Endothelial cell of umbilical vein (primary cell): ENCODE measurements at regions not wholly inside any gene's neighbourhood (a gene's known extent, or its start where the extent isn't known, plus 50 kb on each side); places are given as distances from the start of the nearest gene placed in this dataset.

Experiments used
- BruUV-seq: library from RNA; stranded (reverse); fragments of 400-500 nt; replicated peaks from 2 replicates; lab custom pipeline; 2021; lab: Mats Ljungman, UMichigan
- CTCF ChIA-PET: fragments of 300-600, 350-600 bp; sonication (Branson Sonifier 250); formaldehyde crosslinking; loops from one replicate; lab custom pipeline; 2021; ENCODE audit warnings: antibody characterized with exemption, inconsistent platforms; lab: Charles Lee
- POLR2A ChIA-PET: fragments of 300-600, 350-600 bp; sonication (Branson Sonifier 250); formaldehyde crosslinking; loops from one replicate; lab custom pipeline; 2021; ENCODE audit warnings: antibody characterized with exemption, inconsistent platforms; lab: Charles Lee
- DNase-seq: peaks from one replicate; pipeline ENCODE4 v3.0.0-alpha.2; 2011; ENCODE audit warnings: low read depth, low spot score
- FAIRE-seq: peaks from 2 replicates; lab custom pipeline; 2011; peaks lifted over from hg19 to GRCh38; lab: Jason Lieb, UNC
- H2AFZ ChIP-seq: 2 replicates; pipeline ENCODE4 v1.6.0; 2012; ENCODE audit warnings: low read depth, low read length, control low read depth, inconsistent platforms
- H3K27ac ChIP-seq: 2 replicates; pipeline ENCODE4 v1.5.1; 2011; ENCODE audit warnings: low read depth, mild to moderate bottlenecking, control low read depth, low read length, moderate library complexity; ENCODE audit not compliant: insufficient read depth
- H3K27me3 ChIP-seq, 2 experiments: 2 replicates each; pipeline versions ENCODE4 v1.6.0 to v1.6.1; 2011; ENCODE audit warnings: low read length in 2 of 2, mixed read lengths in 1 of 2; ENCODE audit not compliant: control insufficient read depth in 2 of 2, insufficient read depth in 2 of 2
- H3K36me3 ChIP-seq, 2 experiments: 2 replicates in 1 of 2; 3 replicates in 1 of 2; pipeline ENCODE4 v1.5.1; 2011; ENCODE audit warnings: low read length in 2 of 2, mild to moderate bottlenecking in 1 of 2, moderate library complexity in 1 of 2; ENCODE audit not compliant: control insufficient read depth in 2 of 2, insufficient read depth in 2 of 2; ENCODE audit errors: extremely low read depth in 1 of 2
- H3K4me1 ChIP-seq: 3 replicates; pipeline ENCODE4 v1.5.1; 2011; ENCODE audit warnings: mild to moderate bottlenecking, low read length; ENCODE audit not compliant: control insufficient read depth, insufficient read depth; ENCODE audit errors: extremely low read depth
- H3K4me2 ChIP-seq: 2 replicates; pipeline ENCODE4 v1.6.1; 2011; ENCODE audit warnings: low read length, control low read depth, mixed read lengths; ENCODE audit not compliant: insufficient read depth
- H3K4me3 ChIP-seq, 3 experiments: fragments of 200-600 bp in 1 of 3; sonication (generic), shearing (Covaris generic) in 1 of 3; replicated peaks in 1 of 3; 2 replicates each; pipeline ENCODE4 v1.5.1; 2011 to 2016; ENCODE audit warnings: control low read depth in 3 of 3, low read length in 3 of 3, mild to moderate bottlenecking in 2 of 3, inconsistent platforms in 1 of 3, low read depth in 1 of 3, moderate library complexity in 1 of 3; ENCODE audit not compliant: insufficient read depth in 1 of 3
- H3K79me2 ChIP-seq: 2 replicates; pipeline ENCODE4 v1.6.0; 2012; ENCODE audit warnings: low read length, inconsistent platforms; ENCODE audit not compliant: control insufficient read depth, insufficient read depth
- H3K9ac ChIP-seq: replicated peaks from 2 replicates; pipeline ENCODE3; 2011; ENCODE audit warnings: low read length, control low read depth; ENCODE audit not compliant: insufficient read depth; ENCODE audit errors: extremely low read depth
- H3K9me1 ChIP-seq: replicated peaks from 3 replicates; pipeline ENCODE4 v1.6.0; 2011; ENCODE audit warnings: mild to moderate bottlenecking, low read length; ENCODE audit not compliant: control insufficient read depth, insufficient read depth; ENCODE audit errors: extremely low read depth
- H3K9me3 ChIP-seq: replicated peaks from 2 replicates; pipeline ENCODE4 v1.5.1; 2012; ENCODE audit warnings: low read length, inconsistent platforms; ENCODE audit not compliant: control insufficient read depth, insufficient read depth
- H4K20me1 ChIP-seq: replicated peaks from 2 replicates; pipeline ENCODE3; 2011; ENCODE audit warnings: mild to moderate bottlenecking, low read length; ENCODE audit not compliant: control insufficient read depth, insufficient read depth; ENCODE audit errors: extremely low read depth
- EZH2 ChIP-seq: IDR thresholded peaks from 2 replicates; pipeline ENCODE4 v1.6.1; 2012; ENCODE audit warnings: borderline replicate concordance, low read depth, mild to moderate bottlenecking, moderate library complexity, low read length, inconsistent platforms; ENCODE audit not compliant: severe bottlenecking
- FOS ChIP-seq: IDR thresholded peaks from 2 replicates; pipeline ENCODE4 v1.6.1; 2011; ENCODE audit warnings: mild to moderate bottlenecking, low read length, moderate library complexity, borderline replicate concordance; ENCODE audit not compliant: insufficient read depth
- GATA2 ChIP-seq: IDR thresholded peaks from 2 replicates; pipeline ENCODE4 v1.7.0; 2011; ENCODE audit warnings: low read depth, mild to moderate bottlenecking, moderate library complexity, mixed read lengths, low read length; ENCODE audit not compliant: insufficient read length, insufficient read depth
- JUN ChIP-seq: IDR thresholded peaks from 2 replicates; pipeline ENCODE4 v1.6.1; 2011; ENCODE audit warnings: borderline replicate concordance, low read depth; ENCODE audit not compliant: insufficient read length, insufficient read depth
- MYC ChIP-seq: IDR thresholded peaks from one replicate; pipeline ENCODE4 v1.6.1; 2011; ENCODE audit warnings: mild to moderate bottlenecking, low read depth, low read length
- POLR2A ChIP-seq: IDR thresholded peaks from 2 replicates; pipeline ENCODE4 v1.6.1; 2012; ENCODE audit warnings: low read depth, mild to moderate bottlenecking, control low read depth, low read length
- POLR2AphosphoS5 ChIP-seq: IDR thresholded peaks from 2 replicates; pipeline ENCODE4 v1.6.1; 2012; ENCODE audit warnings: low read depth, mild to moderate bottlenecking, control low read depth, low read length, moderate library complexity; ENCODE audit not compliant: insufficient read depth
- dilution Hi-C: fragments of 300-500 bp; cut with MboI; formaldehyde crosslinking; loops from one replicate; pipeline ENCODE4 v1.15.0; 2019; ENCODE audit warnings: low sequenced_read_pairs; ENCODE audit not compliant: extremely low pct_ligation_motif_present
- intact Hi-C: fragments of 100-400 bp; cut with micrococcal nuclease; formaldehyde crosslinking; loops from one replicate; pipeline ENCODE4 v1.10.0; 2022
- TF ChIP-seq, protein P1 (sequence below): IDR thresholded peaks from 2 replicates; pipeline ENCODE4 v1.6.1; 2011; ENCODE audit not compliant: insufficient read depth, insufficient read length
- TF ChIP-seq, protein P2 (sequence below), 2 donors: IDR thresholded peaks; 1 replicate in 1 of 2; 2 replicates in 1 of 2; pipeline ENCODE4 v1.5.1; 2011; ENCODE audit warnings: low read length in 2 of 2, mild to moderate bottlenecking in 2 of 2, moderate library complexity in 2 of 2, control low read depth in 1 of 2, inconsistent platforms in 1 of 2, low read depth in 1 of 2; ENCODE audit not compliant: insufficient read depth in 1 of 2; ENCODE audit errors: extremely low read depth in 1 of 2

DNA sequence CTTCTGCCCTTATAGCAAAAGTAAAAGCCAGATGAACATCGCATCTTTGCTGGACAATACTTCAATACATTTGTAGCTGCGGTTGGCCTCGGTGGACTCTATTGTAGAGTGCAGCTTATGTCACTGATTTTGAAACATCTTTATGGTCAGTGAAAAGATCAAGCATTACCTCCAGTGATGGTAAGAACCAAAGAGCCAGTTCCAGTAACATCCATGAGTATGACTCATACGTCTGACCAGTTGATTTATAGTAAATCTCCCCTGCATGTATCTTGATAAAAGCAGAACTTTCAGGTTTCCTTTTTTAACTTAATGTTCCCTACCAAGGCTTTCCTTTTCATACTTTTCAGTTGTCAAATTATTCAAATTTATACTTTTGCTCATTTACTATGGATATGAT is 119.2 kb upstream of the HNRNPA3 start:
- no peak for TF ChIP-seq POLR2A
- TF ChIP-seq, protein P1, sequence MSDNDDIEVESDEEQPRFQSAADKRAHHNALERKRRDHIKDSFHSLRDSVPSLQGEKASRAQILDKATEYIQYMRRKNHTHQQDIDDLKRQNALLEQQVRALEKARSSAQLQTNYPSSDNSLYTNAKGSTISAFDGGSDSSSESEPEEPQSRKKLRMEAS = no peak
- no peak for TF ChIP-seq JUN
- no peak for TF ChIP-seq EZH2
- TF ChIP-seq FOS = no peak
- TF ChIP-seq MYC = no peak
- no peak for TF ChIP-seq POLR2AphosphoS5
- TF ChIP-seq, protein P2, sequence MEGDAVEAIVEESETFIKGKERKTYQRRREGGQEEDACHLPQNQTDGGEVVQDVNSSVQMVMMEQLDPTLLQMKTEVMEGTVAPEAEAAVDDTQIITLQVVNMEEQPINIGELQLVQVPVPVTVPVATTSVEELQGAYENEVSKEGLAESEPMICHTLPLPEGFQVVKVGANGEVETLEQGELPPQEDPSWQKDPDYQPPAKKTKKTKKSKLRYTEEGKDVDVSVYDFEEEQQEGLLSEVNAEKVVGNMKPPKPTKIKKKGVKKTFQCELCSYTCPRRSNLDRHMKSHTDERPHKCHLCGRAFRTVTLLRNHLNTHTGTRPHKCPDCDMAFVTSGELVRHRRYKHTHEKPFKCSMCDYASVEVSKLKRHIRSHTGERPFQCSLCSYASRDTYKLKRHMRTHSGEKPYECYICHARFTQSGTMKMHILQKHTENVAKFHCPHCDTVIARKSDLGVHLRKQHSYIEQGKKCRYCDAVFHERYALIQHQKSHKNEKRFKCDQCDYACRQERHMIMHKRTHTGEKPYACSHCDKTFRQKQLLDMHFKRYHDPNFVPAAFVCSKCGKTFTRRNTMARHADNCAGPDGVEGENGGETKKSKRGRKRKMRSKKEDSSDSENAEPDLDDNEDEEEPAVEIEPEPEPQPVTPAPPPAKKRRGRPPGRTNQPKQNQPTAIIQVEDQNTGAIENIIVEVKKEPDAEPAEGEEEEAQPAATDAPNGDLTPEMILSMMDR (IDR thresholded peaks at IDR 0.05; ENCODE audit: extremely low read depth in 1 of 2, insufficient read depth in 1 of 2, low read depth in 1 of 2, low read length in 2 of 2) = no peak
- TF ChIP-seq GATA2 = no peak
- ChIA-PET POLR2A (no interaction called here), CTCF (no interaction called here)
- Histone ChIP-seq H3K36me3 (no peaks in the 10 kb centered on the region), H3K27ac (no peak overlapping the region), H3K4me1 (peaks cover 9% of the 10 kb centered on the region), H3K4me3 (no peak overlapping the region), H3K9ac (no peak overlapping the region), H3K79me2 (no peaks in the 10 kb centered on the region), H4K20me1 (no peaks in the 10 kb centered on the region), H3K9me3 (no peaks in the 10 kb centered on the region), H3K4me2 (no peak overlapping the region), H3K27me3 (peaks cover 0 to 1% of the 10 kb centered on the region in 2 experiments), H3K9me1 (no peaks in the 10 kb centered on the region), H2AFZ (no peak overlapping the region)
- intact Hi-C loops (no loop called here), dilution Hi-C loops (no loop called here)
- no TSS peak for BruUV-seq
- no peak for DNase-seq
- no peak for FAIRE-seq
